Activated CD4-positive, alpha-beta memory T cell treated with anti-CD3 and anti-CD28 coated beads for 36 hours (primary cell): ENCODE measurements at regions not wholly inside any gene's neighbourhood (a gene's known extent, or its start where the extent isn't known, plus 50 kb on each side); places are given as distances from the start of the nearest gene placed in this dataset.

Experiments used
- CTCF ChIA-PET: fragments of 350-600 bp; sonication (Branson Sonifier 250); formaldehyde crosslinking; loops from one replicate; lab custom pipeline; 2021; ENCODE audit warnings: antibody characterized with exemption, inconsistent platforms; lab: Charles Lee
- POLR2A ChIA-PET: fragments of 350-600 bp; sonication (Branson Sonifier 250); formaldehyde crosslinking; loops from one replicate; lab custom pipeline; 2021; ENCODE audit warnings: antibody characterized with exemption; lab: Charles Lee
- DNase-seq: peaks from one replicate; pipeline ENCODE4 v3.0.0-alpha.2; 2020
- H3K27ac Mint-ChIP-seq: one replicate; pipeline ENCODE4 v1.8.0; 2021; ENCODE audit warnings: mixed read lengths
- H3K27me3 Mint-ChIP-seq: one replicate; pipeline ENCODE4 v1.8.0; 2021; ENCODE audit warnings: mixed read lengths
- H3K36me3 Mint-ChIP-seq: one replicate; pipeline ENCODE4 v1.8.0; 2021; ENCODE audit warnings: mixed read lengths
- H3K4me1 Mint-ChIP-seq: one replicate; pipeline ENCODE4 v1.8.0; 2021; ENCODE audit warnings: low read depth, mixed read lengths
- H3K4me3 Mint-ChIP-seq: one replicate; pipeline ENCODE4 v1.8.0; 2021; ENCODE audit warnings: mild to moderate bottlenecking, mixed read lengths
- H3K9me3 Mint-ChIP-seq: one replicate; pipeline ENCODE4 v1.8.0; 2021; ENCODE audit warnings: mixed read lengths
- intact Hi-C: fragments of 100-400 bp; cut with micrococcal nuclease; formaldehyde crosslinking; loops from one replicate; pipeline ENCODE4 v1.15.1; 2023

GRCh38 chr4:63786171-63786570, 623.1 kb downstream of the TECRL start:
- intact Hi-C loops, result no loop called here
- no peak for DNase-seq
- Mint-ChIP-seq H3K27ac (no peak overlapping the region), H3K4me1 (no peaks in the 10 kb centered on the region), H3K9me3 (peaks cover 15% of the 10 kb centered on the region), H3K36me3 (no peaks in the 10 kb centered on the region), H3K4me3 (no peak overlapping the region), H3K27me3 (no peaks in the 10 kb centered on the region)
- ChIA-PET POLR2A (no interaction called here), CTCF (no interaction called here)

DNA sequence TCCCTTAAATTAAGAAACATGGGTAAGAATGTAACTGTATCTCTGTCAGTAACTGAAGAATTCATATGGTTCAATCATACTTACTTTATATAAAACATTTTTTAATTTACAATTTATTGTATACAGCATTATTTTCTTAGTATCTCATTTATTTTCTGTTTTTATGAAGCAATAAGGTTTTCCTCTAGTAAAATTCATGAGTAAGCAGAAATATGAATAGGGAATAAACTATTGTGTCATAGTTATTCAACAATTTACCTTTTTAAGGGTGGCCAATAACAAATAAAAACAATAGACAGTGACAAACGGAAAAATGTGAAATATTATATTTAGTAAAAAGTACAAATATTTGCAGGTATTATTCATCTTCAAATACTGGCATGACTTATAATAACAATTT, 624.4 kb downstream of the TECRL start:
- H3K27me3 Mint-ChIP-seq, result no peaks in the 10 kb centered on the region
- CTCF ChIA-PET, result no interaction called here
- no peak for DNase-seq
- H3K9me3 Mint-ChIP-seq, result peaks cover 18% of the 10 kb centered on the region
- POLR2A ChIA-PET, result no interaction called here
- no peaks in the 10 kb centered on the region for H3K36me3 Mint-ChIP-seq
- H3K4me1 Mint-ChIP-seq, result no peaks in the 10 kb centered on the region
- no peak overlapping the region for H3K27ac Mint-ChIP-seq
- no peak overlapping the region for H3K4me3 Mint-ChIP-seq
- intact Hi-C loops, result no loop called here

GRCh38 chr4:63777601-63778000, 631.6 kb downstream of the TECRL start:
- intact Hi-C loops, result no loop called here
- Mint-ChIP-seq H3K27ac (no peak overlapping the region), H3K4me3 (no peak overlapping the region), H3K27me3 (no peaks in the 10 kb centered on the region), H3K9me3 (peaks cover 22% of the 10 kb centered on the region), H3K36me3 (no peaks in the 10 kb centered on the region), H3K4me1 (no peaks in the 10 kb centered on the region)
- CTCF ChIA-PET, result no interaction called here
- POLR2A ChIA-PET, result no interaction called here
- no peak for DNase-seq

- no peaks in the 10 kb centered on the region for H3K36me3 Mint-ChIP-seq
- no peaks in the 10 kb centered on the region for H3K4me1 Mint-ChIP-seq
- H3K27ac Mint-ChIP-seq, result no peak overlapping the region
- ChIA-PET CTCF (no interaction called here), POLR2A (no interaction called here)
- H3K9me3 Mint-ChIP-seq, result peaks cover 6% of the 10 kb centered on the region
- intact Hi-C loops, result no loop called here
- no peaks in the 10 kb centered on the region for H3K27me3 Mint-ChIP-seq
- no peak for DNase-seq
- H3K4me3 Mint-ChIP-seq, result no peak overlapping the region
Observed at GRCh38 chr4:63764400-63764799, 644.9 kb downstream of the TECRL start.

GRCh38 chr4:63757929-63758328, 651.3 kb downstream of the TECRL start:
- ChIA-PET CTCF (interaction anchor here (0.6 kb wide), 1 partner anchor 458 kb away, joined by 3 read pairs; no protein-coding TSS in a partner anchor), POLR2A (no interaction called here)
- peaks cover 12% of the 10 kb centered on the region for H3K9me3 Mint-ChIP-seq
- no peaks in the 10 kb centered on the region for H3K27me3 Mint-ChIP-seq
- no peaks in the 10 kb centered on the region for H3K4me1 Mint-ChIP-seq
- no peaks in the 10 kb centered on the region for H3K36me3 Mint-ChIP-seq
- no peak overlapping the region for H3K27ac Mint-ChIP-seq
- intact Hi-C loops, result no loop called here
- no peak overlapping the region for H3K4me3 Mint-ChIP-seq
- no peak for DNase-seq

- CTCF ChIA-PET, result no interaction called here
- Mint-ChIP-seq H3K4me1 (no peaks in the 10 kb centered on the region), H3K27ac (no peak overlapping the region), H3K27me3 (no peaks in the 10 kb centered on the region), H3K9me3 (peaks cover 6% of the 10 kb centered on the region), H3K4me3 (no peak overlapping the region), H3K36me3 (no peaks in the 10 kb centered on the region)
- POLR2A ChIA-PET, result no interaction called here
- intact Hi-C loops, result no loop called here
- no peak for DNase-seq
Observed at GRCh38 chr4:63742882-63743281, 666.4 kb downstream of the TECRL start.

DNA sequence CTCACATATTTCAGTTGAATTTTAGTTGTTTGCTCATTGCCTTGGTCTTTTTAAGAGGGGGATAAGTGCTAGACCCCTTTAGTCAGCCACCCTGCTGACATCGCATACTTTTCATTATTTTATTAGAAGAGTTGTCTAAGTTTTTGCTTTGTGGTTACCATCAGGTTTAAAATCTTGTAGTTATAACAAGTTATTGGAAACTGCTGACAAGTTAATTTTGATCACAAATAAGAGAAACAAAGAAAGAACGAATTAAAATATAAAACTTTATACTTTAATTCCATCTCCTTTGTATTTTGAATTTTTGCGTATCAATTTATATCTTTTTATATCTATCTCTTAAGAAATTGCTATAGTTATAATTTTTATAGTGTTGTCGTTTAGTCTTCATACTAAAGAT, 679.7 kb downstream of the TECRL start:
- peaks cover 27% of the 10 kb centered on the region for H3K9me3 Mint-ChIP-seq

GRCh38 chr4:63728480-63729177, 680.6 kb downstream of the TECRL start:
- Mint-ChIP-seq H3K36me3 (no peaks in the 10 kb centered on the region), H3K9me3 (peaks cover 28% of the 10 kb centered on the region), H3K4me3 (no peak overlapping the region), H3K4me1 (no peaks in the 10 kb centered on the region), H3K27ac (no peak overlapping the region), H3K27me3 (no peaks in the 10 kb centered on the region)
- CTCF ChIA-PET, result no interaction called here
- intact Hi-C loops, result no loop called here
- POLR2A ChIA-PET, result no interaction called here
- no peak for DNase-seq

More for the DNA sequence above, 679.7 kb downstream of the TECRL start:
- intact Hi-C loops, result no loop called here
- H3K36me3 Mint-ChIP-seq, result no peaks in the 10 kb centered on the region
- no peak overlapping the region for H3K27ac Mint-ChIP-seq
- ChIA-PET POLR2A (no interaction called here), CTCF (no interaction called here)
- no peak for DNase-seq
- no peaks in the 10 kb centered on the region for H3K4me1 Mint-ChIP-seq
- H3K27me3 Mint-ChIP-seq, result no peaks in the 10 kb centered on the region
- H3K4me3 Mint-ChIP-seq, result no peak overlapping the region

DNA sequence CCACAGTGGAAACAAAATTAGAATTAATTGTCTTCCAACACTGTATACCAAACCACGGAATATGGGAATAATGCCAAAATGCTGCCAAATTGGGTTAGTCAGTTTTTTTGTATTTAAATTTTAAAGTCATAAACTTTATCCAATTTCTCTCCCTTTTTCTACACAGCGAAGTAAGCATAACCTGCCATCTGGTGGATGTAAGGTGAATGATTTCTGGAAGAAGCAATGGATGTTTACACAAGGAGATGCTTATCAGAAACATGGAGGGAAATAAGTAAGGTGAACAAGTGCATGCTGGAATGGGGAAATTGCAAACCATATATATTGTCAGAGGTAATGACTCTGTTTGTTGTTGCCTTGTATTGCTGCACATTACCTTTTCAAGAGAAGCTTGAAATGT, 691.9 kb downstream of the TECRL start:
- Mint-ChIP-seq H3K27ac (no peak overlapping the region), H3K4me3 (no peak overlapping the region), H3K27me3 (no peaks in the 10 kb centered on the region), H3K36me3 (no peaks in the 10 kb centered on the region), H3K4me1 (no peaks in the 10 kb centered on the region), H3K9me3 (peaks cover 16% of the 10 kb centered on the region)
- intact Hi-C loops, result no loop called here
- CTCF ChIA-PET, result no interaction called here
- POLR2A ChIA-PET, result no interaction called here
- no peak for DNase-seq

- H3K9me3 Mint-ChIP-seq, result peaks cover 13% of the 10 kb centered on the region
- ChIA-PET CTCF (no interaction called here), POLR2A (no interaction called here)
- no peaks in the 10 kb centered on the region for H3K4me1 Mint-ChIP-seq
- H3K27ac Mint-ChIP-seq, result no peak overlapping the region
- intact Hi-C loops, result no loop called here
- H3K36me3 Mint-ChIP-seq, result no peaks in the 10 kb centered on the region
- H3K27me3 Mint-ChIP-seq, result no peaks in the 10 kb centered on the region
- H3K4me3 Mint-ChIP-seq, result no peak overlapping the region
- no peak for DNase-seq
Observed at GRCh38 chr4:63708661-63709060, 700.6 kb downstream of the TECRL start.

GRCh38 chr4:63700569-63700968, 708.7 kb downstream of the TECRL start:
- Mint-ChIP-seq H3K4me1 (no peaks in the 10 kb centered on the region), H3K4me3 (no peak overlapping the region), H3K27me3 (no peaks in the 10 kb centered on the region), H3K36me3 (no peaks in the 10 kb centered on the region), H3K27ac (no peak overlapping the region), H3K9me3 (peaks cover 10% of the 10 kb centered on the region)
- intact Hi-C loops, result no loop called here
- CTCF ChIA-PET, result no interaction called here
- DNase-seq, result no peak
- POLR2A ChIA-PET, result no interaction called here

DNA sequence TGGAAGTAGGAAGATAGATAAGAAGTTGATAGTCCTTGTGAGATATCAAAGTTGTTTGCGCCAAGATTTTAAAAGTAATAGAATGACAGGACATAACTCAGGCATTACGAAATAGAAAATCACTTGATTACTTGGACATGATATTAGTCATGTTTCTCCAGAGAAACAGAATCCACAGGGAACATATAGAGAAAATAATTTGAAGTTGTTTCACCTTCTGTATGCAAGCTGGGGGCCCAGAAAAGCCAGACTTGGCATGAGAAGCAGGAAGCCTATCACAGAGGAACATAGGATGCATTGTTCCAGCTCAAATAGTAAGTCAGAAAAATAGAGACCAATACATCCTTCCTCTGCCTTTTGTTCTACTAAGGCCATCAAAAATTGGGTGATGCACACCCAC, 715.9 kb downstream of the TECRL start:
- Mint-ChIP-seq H3K4me1 (no peaks in the 10 kb centered on the region), H3K36me3 (no peaks in the 10 kb centered on the region), H3K4me3 (no peak overlapping the region), H3K27ac (no peak overlapping the region), H3K9me3 (peaks cover 23% of the 10 kb centered on the region), H3K27me3 (no peaks in the 10 kb centered on the region)
- POLR2A ChIA-PET, result no interaction called here
- CTCF ChIA-PET, result no interaction called here
- DNase-seq, result no peak
- intact Hi-C loops, result no loop called here

DNA sequence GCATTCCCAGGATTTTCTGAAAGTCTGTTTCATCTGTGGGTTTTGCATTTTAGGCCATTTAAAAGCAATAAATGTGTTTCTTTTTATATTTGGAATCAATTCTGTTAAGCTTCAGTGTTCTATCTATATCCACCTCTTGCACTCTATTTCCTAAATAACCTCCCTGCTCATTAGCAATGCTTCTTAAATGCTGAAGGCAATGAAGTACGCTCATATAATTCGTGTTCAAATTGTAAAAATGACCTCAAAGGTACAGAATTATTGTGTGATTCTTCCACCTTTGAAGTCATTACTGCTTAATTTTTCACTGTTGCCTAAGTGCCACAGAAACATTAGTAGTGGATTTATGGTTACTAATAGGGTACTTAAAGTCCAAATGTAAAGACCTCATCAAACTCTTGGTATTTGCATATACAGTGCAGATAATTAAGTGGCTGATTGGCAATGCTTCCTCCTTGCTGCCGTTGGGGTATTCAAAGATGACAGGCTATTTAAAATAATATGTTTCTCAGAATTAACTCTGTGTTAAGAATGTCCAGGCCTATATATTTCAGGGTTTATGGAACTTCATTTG, 730.8 kb downstream of the TECRL start:
- Mint-ChIP-seq H3K4me1 (no peaks in the 10 kb centered on the region), H3K27me3 (no peaks in the 10 kb centered on the region), H3K36me3 (no peaks in the 10 kb centered on the region), H3K4me3 (no peak overlapping the region), H3K9me3 (peaks cover 9% of the 10 kb centered on the region), H3K27ac (no peak overlapping the region)
- CTCF ChIA-PET, result no interaction called here
- POLR2A ChIA-PET, result no interaction called here
- no peak for DNase-seq
- intact Hi-C loops, result no loop called here
